GM19239 (cell line): ENCODE measurements at regions not wholly inside any gene's neighbourhood (a gene's known extent, or its start where the extent isn't known, plus 50 kb on each side); places are given as distances from the start of the nearest gene placed in this dataset.

Source experiments
- DNase-seq: peaks from one replicate; pipeline ENCODE4 v3.0.0; 2011; ENCODE audit warnings: low spot score; ENCODE audit not compliant: insufficient read length
- FAIRE-seq: peaks from 2 replicates; lab custom pipeline; 2011; peaks lifted over from hg19 to GRCh38; lab: Jason Lieb, UNC

DNA sequence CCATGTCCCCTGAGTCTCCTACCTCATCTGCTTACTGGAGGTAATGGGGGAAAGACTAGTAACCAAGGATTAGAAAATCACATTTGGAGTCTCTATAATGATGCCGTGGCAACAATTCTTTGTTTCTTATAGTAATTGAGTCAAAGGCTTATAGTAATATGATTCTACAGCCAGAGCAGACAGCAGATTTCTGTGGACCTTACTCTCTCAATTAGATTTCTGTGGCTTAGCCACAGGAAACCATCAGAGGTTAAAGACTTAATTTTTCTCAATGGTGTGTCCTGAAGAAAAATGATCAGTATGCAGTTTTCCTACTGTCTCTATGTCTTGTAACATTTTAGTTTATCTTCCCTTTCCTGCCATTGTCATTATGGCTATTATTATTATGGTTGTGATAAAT lies 59.3 kb upstream of the CD180 start:
- DNase-seq (no peak), FAIRE-seq (no peak)

DNA sequence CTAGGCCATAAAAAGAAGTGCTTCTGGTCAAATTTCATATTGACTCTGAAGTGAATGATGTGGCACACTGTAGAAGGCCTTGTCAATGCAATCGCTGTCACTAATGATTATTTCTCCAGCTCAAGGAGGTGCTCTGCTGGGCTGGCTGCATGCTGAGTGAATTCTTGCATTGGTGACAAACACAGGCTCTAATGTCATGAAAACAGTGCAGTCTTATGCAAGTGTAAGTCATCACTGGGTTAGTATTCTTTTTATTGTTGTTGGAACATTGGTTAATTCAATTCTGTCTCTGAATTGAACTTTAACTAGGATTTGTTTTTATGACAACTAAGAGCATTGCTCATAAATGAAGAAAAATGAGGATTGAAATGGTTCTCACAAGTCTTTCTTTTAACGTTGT lies 57.3 kb upstream of the CD180 start:
- no peak for DNase-seq
- no peak for FAIRE-seq

DNA sequence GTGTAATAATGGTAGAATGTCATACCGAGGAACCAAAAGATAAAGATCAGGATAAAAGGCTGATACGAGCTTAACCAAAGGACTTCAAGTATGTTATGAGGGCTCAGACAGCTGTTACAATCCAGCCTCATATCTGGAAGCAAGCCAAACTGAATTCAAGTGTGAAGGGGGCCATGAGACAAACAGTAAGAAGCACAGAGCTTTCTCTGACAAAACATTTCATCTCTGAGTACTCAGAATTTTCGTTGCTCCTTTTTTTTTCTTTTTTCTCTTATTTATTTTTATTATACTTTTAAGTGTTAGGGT lies 52.9 kb upstream of the CD180 start:
- FAIRE-seq (no peak), DNase-seq (no peak)

DNA sequence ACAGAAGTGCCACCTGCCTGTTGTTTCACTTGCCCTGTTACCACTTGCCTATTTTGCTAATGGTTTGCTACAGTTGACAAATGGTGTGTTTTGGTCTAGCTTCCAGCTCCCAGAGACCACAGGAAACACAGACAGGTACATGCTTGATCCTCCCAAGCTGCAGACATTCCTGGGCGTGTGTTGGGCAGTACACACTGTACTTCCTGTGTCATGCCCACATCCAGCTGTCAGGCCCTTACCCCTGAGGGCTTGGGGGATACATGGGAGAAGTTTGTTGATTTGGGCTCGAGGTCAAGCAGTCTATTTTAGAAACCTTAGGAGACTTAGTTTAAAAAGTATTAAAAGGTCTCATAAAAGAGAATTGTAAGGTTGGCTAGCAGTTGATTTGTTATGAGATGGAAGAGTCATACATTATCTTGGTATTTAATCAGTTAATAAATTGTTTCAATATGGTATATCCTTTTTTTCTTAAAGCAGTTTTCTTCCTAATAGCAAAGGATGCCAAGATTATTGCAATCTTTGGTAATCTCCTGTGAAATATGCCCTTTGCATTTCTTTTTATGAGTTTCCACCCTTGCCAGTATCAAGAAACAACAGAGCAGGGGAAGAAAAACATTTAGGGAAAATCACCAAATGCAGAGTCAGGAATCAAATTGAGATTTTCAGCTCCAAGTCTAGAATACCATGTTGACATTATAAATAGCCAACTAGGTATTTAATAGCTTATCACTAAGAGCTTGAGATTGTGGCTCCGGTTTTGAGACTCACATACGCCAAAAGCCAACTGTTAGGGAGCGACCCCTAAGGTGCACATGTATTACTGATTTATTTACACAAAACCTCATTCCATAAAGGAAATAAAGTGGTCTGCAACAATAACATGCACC lies 52.3 kb upstream of the CD180 start:
- FAIRE-seq: no peak
- DNase-seq: no peak

DNA sequence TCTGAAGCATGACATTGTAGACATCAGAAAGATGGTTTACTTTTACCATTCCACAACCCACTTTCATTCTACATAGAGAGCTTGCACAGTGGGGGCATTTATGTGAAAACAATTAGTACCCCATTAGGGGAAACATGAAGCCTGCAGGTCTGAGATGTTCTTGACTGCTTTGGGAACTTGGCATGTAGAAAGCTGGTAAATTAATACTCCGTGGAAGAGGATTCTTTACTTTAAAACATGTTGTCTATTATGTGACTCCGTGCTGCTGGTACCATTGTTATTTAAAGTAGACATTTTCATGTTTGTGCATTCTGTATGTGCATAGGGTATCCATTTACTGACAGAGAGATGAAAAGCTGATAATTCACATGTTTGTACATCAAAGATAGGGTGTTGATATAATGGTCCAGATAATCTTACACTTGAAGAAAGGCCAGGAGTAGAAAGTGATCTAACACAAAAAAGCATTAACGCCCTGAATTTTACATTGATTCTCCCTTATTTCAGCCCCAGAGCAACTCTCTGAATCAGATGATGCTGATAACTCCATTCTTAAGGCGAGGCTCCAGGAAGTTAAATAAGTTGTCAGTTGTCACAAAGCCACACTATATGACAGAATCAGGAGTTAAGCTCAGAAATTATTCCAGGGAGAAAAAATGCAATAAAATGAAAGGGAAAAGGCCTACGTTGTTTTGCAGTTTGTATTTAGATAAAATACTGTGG lies 50.1 kb upstream of the CD180 start:
- FAIRE-seq (no peak), DNase-seq (no peak)
